Right lobe of liver (tissue), 4 donors: ENCODE measurements at regions not wholly inside any gene's neighbourhood (a gene's known extent, or its start where the extent isn't known, plus 50 kb on each side); places are given as distances from the start of the nearest gene placed in this dataset.

Experiments used
- POLR2A ChIP-seq: fragments of 450-650 bp; IDR thresholded peaks from one replicate; pipeline ENCODE4 v1.6.1; 2017; ENCODE audit warnings: antibody characterized with exemption, mild to moderate bottlenecking
- TF ChIP-seq, protein P1 (sequence below), 4 donors: fragments of 200-600 bp in 3 of 4; fragments of 450-650 bp in 1 of 4; IDR thresholded peaks; one replicate each; pipeline versions ENCODE4 v1.5.1 to v1.8.0; 2016 to 2022; ENCODE audit warnings: antibody characterized with exemption in 4 of 4, mild to moderate bottlenecking in 2 of 4
- donor health status: DM: no; HTN: no; CAD: no.
- donor health status: DM: no; HTN: no; CAD: no.
- donor health status: DM: no; HTN: yes; CAD: no.

DNA sequence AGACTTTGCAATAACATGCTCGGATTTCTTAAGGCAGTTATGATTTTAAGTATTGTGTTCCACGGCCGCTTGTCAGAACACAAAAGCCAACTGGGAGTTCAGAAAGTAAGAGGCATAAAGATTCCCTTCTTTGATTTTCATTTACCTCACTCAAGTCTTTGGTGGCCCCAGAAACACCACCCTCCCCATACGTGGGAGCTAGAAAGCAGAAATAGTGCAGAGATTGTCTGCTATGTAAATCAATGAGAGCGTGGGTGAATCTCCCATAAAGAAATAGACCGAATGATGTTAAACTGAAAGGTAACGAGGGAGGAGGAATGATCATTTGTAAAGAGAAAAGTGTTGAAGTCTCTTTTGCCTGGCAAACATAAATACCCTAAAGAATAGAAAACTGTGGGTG, 322.1 kb upstream of the ETAA1 start:
- TF ChIP-seq, protein P1, sequence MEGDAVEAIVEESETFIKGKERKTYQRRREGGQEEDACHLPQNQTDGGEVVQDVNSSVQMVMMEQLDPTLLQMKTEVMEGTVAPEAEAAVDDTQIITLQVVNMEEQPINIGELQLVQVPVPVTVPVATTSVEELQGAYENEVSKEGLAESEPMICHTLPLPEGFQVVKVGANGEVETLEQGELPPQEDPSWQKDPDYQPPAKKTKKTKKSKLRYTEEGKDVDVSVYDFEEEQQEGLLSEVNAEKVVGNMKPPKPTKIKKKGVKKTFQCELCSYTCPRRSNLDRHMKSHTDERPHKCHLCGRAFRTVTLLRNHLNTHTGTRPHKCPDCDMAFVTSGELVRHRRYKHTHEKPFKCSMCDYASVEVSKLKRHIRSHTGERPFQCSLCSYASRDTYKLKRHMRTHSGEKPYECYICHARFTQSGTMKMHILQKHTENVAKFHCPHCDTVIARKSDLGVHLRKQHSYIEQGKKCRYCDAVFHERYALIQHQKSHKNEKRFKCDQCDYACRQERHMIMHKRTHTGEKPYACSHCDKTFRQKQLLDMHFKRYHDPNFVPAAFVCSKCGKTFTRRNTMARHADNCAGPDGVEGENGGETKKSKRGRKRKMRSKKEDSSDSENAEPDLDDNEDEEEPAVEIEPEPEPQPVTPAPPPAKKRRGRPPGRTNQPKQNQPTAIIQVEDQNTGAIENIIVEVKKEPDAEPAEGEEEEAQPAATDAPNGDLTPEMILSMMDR (IDR thresholded peaks at IDR 0.05), result no peak
- TF ChIP-seq POLR2A, result no peak
